SU-DHL-6 (cell line): ENCODE measurements at regions not wholly inside any gene's neighbourhood (a gene's known extent, or its start where the extent isn't known, plus 50 kb on each side); places are given as distances from the start of the nearest gene placed in this dataset.

Source experiments
- H2AFZ ChIP-seq: fragments of 200-600 bp; sonication (generic); 2 replicates; pipeline ENCODE4 v1.6.1; 2014; ENCODE audit warnings: low read depth, mild to moderate bottlenecking, moderate library complexity, mixed read lengths, antibody characterized with exemption, low read length; ENCODE audit not compliant: severe bottlenecking
- H3F3A ChIP-seq: fragments of 200-600 bp; shearing (Covaris generic); 2 replicates; pipeline ENCODE4 v1.6.0; 2016; ENCODE audit warnings: antibody characterized with exemption, mild to moderate bottlenecking; ENCODE audit not compliant: insufficient read depth
- H3K27ac ChIP-seq: fragments of 200-600 bp; sonication (generic); 2 replicates; pipeline ENCODE4 v1.5.1; 2016; ENCODE audit warnings: low read depth, mild to moderate bottlenecking, low read length, moderate library complexity, mixed read lengths
- H3K27me3 ChIP-seq: fragments of 200-600 bp; sonication (generic), shearing (Covaris generic); 2 replicates; pipeline ENCODE4 v1.6.0; 2014; ENCODE audit warnings: mild to moderate bottlenecking, low read length
- H3K36me3 ChIP-seq: fragments of 200-600 bp; sonication (generic); 2 replicates; pipeline ENCODE4 v1.6.1; 2014; ENCODE audit warnings: mild to moderate bottlenecking, low read length, mixed read lengths
- H3K4me2 ChIP-seq: fragments of 300-600, 200-600 bp; shearing (Covaris generic), sonication (generic); 2 replicates; pipeline ENCODE4 v1.6.0; 2014; ENCODE audit warnings: low read length, low read depth, mild to moderate bottlenecking; ENCODE audit not compliant: poor library complexity, severe bottlenecking
- H3K4me3 ChIP-seq: fragments of 200-600 bp; sonication (generic); 2 replicates; pipeline ENCODE4 v1.5.1; 2014; ENCODE audit warnings: antibody characterized with exemption, low read length, mild to moderate bottlenecking, mixed read lengths; ENCODE audit not compliant: insufficient read depth, poor library complexity, severe bottlenecking
- H3K79me2 ChIP-seq: fragments of 200-600 bp; sonication (generic); 2 replicates; pipeline ENCODE4 v1.6.1; 2014; ENCODE audit warnings: mild to moderate bottlenecking, low read length, moderate library complexity; ENCODE audit not compliant: insufficient read depth
- H3K9ac ChIP-seq: fragments of 200-600 bp; sonication (generic); 2 replicates; pipeline ENCODE4 v1.7.0; 2014; ENCODE audit warnings: mild to moderate bottlenecking, low read length
- H3K9me2 ChIP-seq: fragments of 200-600 bp; sonication (generic); replicated peaks from 2 replicates; pipeline ENCODE4 v1.6.1; 2014; ENCODE audit warnings: low read length; ENCODE audit not compliant: insufficient read depth
- H3K9me3 ChIP-seq: fragments of 200-600 bp; sonication (generic); 2 replicates; pipeline ENCODE4 v1.6.1; 2014; ENCODE audit warnings: low read length, mixed read lengths; ENCODE audit not compliant: insufficient read depth
- H4K20me1 ChIP-seq: fragments of 200-600 bp; sonication (generic); 2 replicates; pipeline ENCODE4 v1.6.1; 2014; ENCODE audit warnings: low read depth, mild to moderate bottlenecking, antibody characterized with exemption, low read length, moderate library complexity, mixed read lengths
- CTCF ChIP-seq: fragments of 200-600 bp; sonication (generic); IDR thresholded peaks from one replicate; pipeline ENCODE4 v1.5.1; 2017; ENCODE audit warnings: antibody characterized with exemption, mild to moderate bottlenecking, low read length, moderate library complexity; ENCODE audit not compliant: insufficient read depth, poor library complexity, severe bottlenecking
- EZH2phosphoT487 ChIP-seq: fragments of 200-600 bp; sonication (generic), shearing (Covaris generic); conservative IDR thresholded peaks from 2 replicates; pipeline ENCODE4 v1.6.1; 2018; ENCODE audit warnings: mild to moderate bottlenecking, antibody characterized with exemption, low read length, moderate library complexity, mixed read lengths

- Histone ChIP-seq H3K4me2 (no peak overlapping the region), H3K36me3 (no peaks in the 10 kb centered on the region)
These were observed 160.9 kb downstream of the TRIM29 start for GRCh38 chr11:119976805-119977560.

GRCh38 chr11:119975561-119976152 is 162.3 kb downstream of the TRIM29 start:
- Histone ChIP-seq H3K9me3 (no peaks in the 10 kb centered on the region), H3K4me3 (no peak overlapping the region), H4K20me1 (no peaks in the 10 kb centered on the region), H3K4me2 (no peak overlapping the region), H3K9me2 (no peaks in the 10 kb centered on the region), H3F3A (no peaks in the 10 kb centered on the region), H3K79me2 (no peaks in the 10 kb centered on the region), H3K9ac (no peak overlapping the region), H3K27ac (no peak overlapping the region), H3K36me3 (no peaks in the 10 kb centered on the region), H3K27me3 (no peaks in the 10 kb centered on the region), H2AFZ (no peak overlapping the region)
- no peak for TF ChIP-seq EZH2phosphoT487
- no peak for TF ChIP-seq CTCF

More at GRCh38 chr11:119976805-119977560, 160.9 kb downstream of the TRIM29 start:
- no peaks in the 10 kb centered on the region for H3K9me3 ChIP-seq
- no peaks in the 10 kb centered on the region for H3K27me3 ChIP-seq
- H3K9me2 ChIP-seq: no peaks in the 10 kb centered on the region
- no peak overlapping the region for H3K27ac ChIP-seq
- H3F3A ChIP-seq: no peaks in the 10 kb centered on the region
- H3K79me2 ChIP-seq: no peaks in the 10 kb centered on the region
- TF ChIP-seq EZH2phosphoT487 (no peak), CTCF (no peak)
- no peak overlapping the region for H3K9ac ChIP-seq
- H4K20me1 ChIP-seq: no peaks in the 10 kb centered on the region
- H2AFZ ChIP-seq: no peak overlapping the region
- no peak overlapping the region for H3K4me3 ChIP-seq

- no peak overlapping the region for H3K27ac ChIP-seq
- H3K4me2 ChIP-seq: no peak overlapping the region
- no peak overlapping the region for H2AFZ ChIP-seq
- H3F3A ChIP-seq: no peaks in the 10 kb centered on the region
- no peak for TF ChIP-seq EZH2phosphoT487
- H4K20me1 ChIP-seq: no peaks in the 10 kb centered on the region
- no peaks in the 10 kb centered on the region for H3K9me3 ChIP-seq
- no peak overlapping the region for H3K4me3 ChIP-seq
- no peaks in the 10 kb centered on the region for H3K9me2 ChIP-seq
- H3K9ac ChIP-seq: no peak overlapping the region
- H3K36me3 ChIP-seq: no peaks in the 10 kb centered on the region
- no peaks in the 10 kb centered on the region for H3K27me3 ChIP-seq
- no peaks in the 10 kb centered on the region for H3K79me2 ChIP-seq
These were observed 163.4 kb downstream of the TRIM29 start for GRCh38 chr11:119974467-119974866.

- Histone ChIP-seq H3F3A (no peaks in the 10 kb centered on the region), H3K27me3 (no peaks in the 10 kb centered on the region), H3K9ac (no peak overlapping the region), H3K4me2 (no peak overlapping the region), H3K27ac (no peak overlapping the region), H3K9me3 (no peaks in the 10 kb centered on the region), H3K79me2 (no peaks in the 10 kb centered on the region), H2AFZ (no peak overlapping the region), H4K20me1 (no peaks in the 10 kb centered on the region), H3K4me3 (no peak overlapping the region), H3K9me2 (no peaks in the 10 kb centered on the region), H3K36me3 (no peaks in the 10 kb centered on the region)
- TF ChIP-seq EZH2phosphoT487: no peak
- no peak for TF ChIP-seq CTCF
These were observed 163.9 kb downstream of the TRIM29 start for GRCh38 chr11:119974051-119974450.
